MM.1S (cell line): ENCODE measurements at regions not wholly inside any gene's neighbourhood (a gene's known extent, or its start where the extent isn't known, plus 50 kb on each side); places are given as distances from the start of the nearest gene placed in this dataset.

Experiments
- DNase-seq: peaks from one replicate; pipeline ENCODE4 v3.0.0-alpha.2; 2015
- H2AFZ ChIP-seq: fragments of 300-600 bp; sonication (generic); 2 replicates; pipeline ENCODE4 v1.6.0; 2016; ENCODE audit warnings: antibody characterized with exemption, low read length
- H3F3A ChIP-seq: fragments of 300-600 bp; sonication (generic); 2 replicates; pipeline ENCODE4 v1.6.1; 2016; ENCODE audit warnings: mild to moderate bottlenecking, antibody characterized with exemption, low read length, moderate library complexity, mixed read lengths; ENCODE audit not compliant: insufficient read depth
- H3K27ac ChIP-seq: fragments of 300-600 bp; sonication (generic); 2 replicates; pipeline ENCODE4 v1.5.1; 2016; ENCODE audit warnings: mild to moderate bottlenecking, low read length
- H3K27me3 ChIP-seq: fragments of 300-600 bp; sonication (generic); replicated peaks from 2 replicates; pipeline ENCODE4 v1.6.0; 2016; ENCODE audit warnings: low read length; ENCODE audit not compliant: insufficient read depth
- H3K36me3 ChIP-seq: fragments of 300-600 bp; sonication (generic); replicated peaks from 2 replicates; pipeline ENCODE4 v1.6.1; 2016; ENCODE audit warnings: mild to moderate bottlenecking, low read length, mixed read lengths; ENCODE audit not compliant: insufficient read depth
- H3K4me1 ChIP-seq: fragments of 300-600 bp; sonication (generic); 2 replicates; pipeline ENCODE4 v1.6.1; 2016; ENCODE audit warnings: low read length, mixed read lengths
- H3K4me2 ChIP-seq: fragments of 300-600 bp; sonication (generic); 2 replicates; pipeline ENCODE4 v1.6.0; 2016; ENCODE audit warnings: low read depth, low read length
- H3K4me3 ChIP-seq: fragments of 300-600 bp; sonication (generic); 2 replicates; pipeline ENCODE4 v1.5.1; 2016; ENCODE audit warnings: low read length, mixed read lengths
- H3K79me2 ChIP-seq: fragments of 300-600 bp; sonication (generic); 2 replicates; pipeline ENCODE4 v1.6.1; 2016; ENCODE audit warnings: mixed run types, low read length, mixed read lengths
- H3K9ac ChIP-seq: fragments of 300-600 bp; sonication (generic); 2 replicates; pipeline ENCODE4 v1.6.1; 2016; ENCODE audit warnings: low read length, mixed read lengths
- H3K9me2 ChIP-seq: fragments of 300-600 bp; sonication (generic); replicated peaks from 2 replicates; pipeline ENCODE4 v1.6.1; 2016; ENCODE audit warnings: mild to moderate bottlenecking, low read length, mixed read lengths; ENCODE audit not compliant: insufficient read depth
- H3K9me3 ChIP-seq: fragments of 300-600 bp; sonication (generic); replicated peaks from 2 replicates; pipeline ENCODE4 v1.6.1; 2016; ENCODE audit warnings: mild to moderate bottlenecking, low read length, mixed read lengths; ENCODE audit not compliant: insufficient read depth
- H4K20me1 ChIP-seq: fragments of 300-600 bp; sonication (generic); 2 replicates; pipeline ENCODE4 v1.6.1; 2016; ENCODE audit warnings: mild to moderate bottlenecking, low read length, moderate library complexity, mixed read lengths; ENCODE audit not compliant: insufficient read depth
- CTCF ChIP-seq: fragments of 300-600 bp; sonication (generic); IDR thresholded peaks from 2 replicates; pipeline ENCODE4 v1.5.1; 2016; ENCODE audit warnings: antibody characterized with exemption, low read length, mixed read lengths
- EZH2 ChIP-seq: fragments of 300-600 bp; sonication (generic); optimal IDR thresholded peaks from 2 replicates; pipeline ENCODE3; 2017; ENCODE audit warnings: low read depth, mild to moderate bottlenecking, antibody characterized with exemption, low read length, mixed read lengths
- EZH2phosphoT487 ChIP-seq: fragments of 300-600 bp; sonication (generic); IDR thresholded peaks from 2 replicates; pipeline ENCODE4 v1.6.1; 2018; ENCODE audit warnings: antibody characterized with exemption, low read length

GRCh38 chr5:56532466-56532865, 282.9 kb upstream of the MAP3K1 start:
- H3F3A ChIP-seq, result no peaks in the 10 kb centered on the region

GRCh38 chr5:56530626-56531138, 284.7 kb upstream of the MAP3K1 start:
- DNase-seq, result no peak
- Histone ChIP-seq H2AFZ (no peak overlapping the region), H3K27ac (no peak overlapping the region), H3K79me2 (no peaks in the 10 kb centered on the region), H3K9me2 (no peaks in the 10 kb centered on the region), H3K4me3 (no peak overlapping the region), H3K27me3 (no peaks in the 10 kb centered on the region), H3K4me2 (no peak overlapping the region), H3K9me3 (no peaks in the 10 kb centered on the region), H3F3A (no peaks in the 10 kb centered on the region), H4K20me1 (no peaks in the 10 kb centered on the region), H3K36me3 (no peaks in the 10 kb centered on the region), H3K9ac (no peak overlapping the region), H3K4me1 (no peaks in the 10 kb centered on the region)
- TF ChIP-seq EZH2phosphoT487 (no peak), CTCF (no peak), EZH2 (no peak)

More at GRCh38 chr5:56532466-56532865, 282.9 kb upstream of the MAP3K1 start:
- no peak overlapping the region for H3K9ac ChIP-seq
- H3K27me3 ChIP-seq, result no peaks in the 10 kb centered on the region
- no peaks in the 10 kb centered on the region for H3K9me2 ChIP-seq
- no peak overlapping the region for H3K4me2 ChIP-seq
- H3K9me3 ChIP-seq, result no peaks in the 10 kb centered on the region
- no peak overlapping the region for H2AFZ ChIP-seq
- DNase-seq, result no peak
- no peak overlapping the region for H3K4me3 ChIP-seq
- no peaks in the 10 kb centered on the region for H3K4me1 ChIP-seq
- H3K27ac ChIP-seq, result no peak overlapping the region
- no peaks in the 10 kb centered on the region for H3K79me2 ChIP-seq
- TF ChIP-seq EZH2, result no peak
- no peak for TF ChIP-seq CTCF
- TF ChIP-seq EZH2phosphoT487, result no peak
- H4K20me1 ChIP-seq, result no peaks in the 10 kb centered on the region
- no peaks in the 10 kb centered on the region for H3K36me3 ChIP-seq

GRCh38 chr5:56529666-56530430, 285.5 kb upstream of the MAP3K1 start:
- H3K36me3 ChIP-seq, result no peaks in the 10 kb centered on the region
- H3F3A ChIP-seq, result no peaks in the 10 kb centered on the region
- no peaks in the 10 kb centered on the region for H3K4me1 ChIP-seq
- no peaks in the 10 kb centered on the region for H4K20me1 ChIP-seq
- H3K9me3 ChIP-seq, result no peaks in the 10 kb centered on the region
- TF ChIP-seq EZH2, result no peak
- H3K27me3 ChIP-seq, result no peaks in the 10 kb centered on the region
- no peak overlapping the region for H3K27ac ChIP-seq
- H3K4me2 ChIP-seq, result no peak overlapping the region
- no peak for DNase-seq
- H3K9ac ChIP-seq, result no peak overlapping the region
- H3K9me2 ChIP-seq, result no peaks in the 10 kb centered on the region
- no peak overlapping the region for H2AFZ ChIP-seq
- no peak overlapping the region for H3K4me3 ChIP-seq
- no peaks in the 10 kb centered on the region for H3K79me2 ChIP-seq

GRCh38 chr5:56527174-56527573, 288.2 kb upstream of the MAP3K1 start:
- Histone ChIP-seq H3K36me3 (no peaks in the 10 kb centered on the region), H4K20me1 (no peaks in the 10 kb centered on the region), H3K27me3 (no peaks in the 10 kb centered on the region), H3K27ac (no peak overlapping the region), H3K9ac (no peak overlapping the region), H3K4me2 (no peak overlapping the region), H3K9me2 (no peaks in the 10 kb centered on the region), H3F3A (no peaks in the 10 kb centered on the region), H2AFZ (no peak overlapping the region), H3K4me1 (no peaks in the 10 kb centered on the region), H3K79me2 (no peaks in the 10 kb centered on the region), H3K9me3 (no peaks in the 10 kb centered on the region), H3K4me3 (no peak overlapping the region)
- no peak for DNase-seq
- TF ChIP-seq CTCF, result no peak
